ENCODE measurements at regions not wholly inside any gene's neighbourhood (a gene's known extent, or its start where the extent isn't known, plus 50 kb on each side); places are given as distances from the start of the nearest gene placed in this dataset.

GRCh38 chr10:111222961-111223360 lies 146.1 kb downstream of the ADRA2A start:
- peaks cover 0 to 5% (median 0%) of the 10 kb centered on the region in 3 experiments; a peak in 1 of 7 replicates for H3K36me3 Mint-ChIP-seq (ENCODE audit: insufficient read depth in 1 of 3, low read depth in 3 of 3)
- no peak overlapping the region for H3K4ac ChIP-seq (ENCODE audit: low read depth, low read length)
- H4K5ac ChIP-seq (ENCODE audit: insufficient read length, low read depth, low read length): no peak overlapping the region
- H2AFZ ChIP-seq (ENCODE audit: low read length): no peak overlapping the region
- H3K4me1 Mint-ChIP-seq: peaks cover 7 to 8% of the 10 kb centered on the region in 2 experiments
- no CpG with 5 or more reads among the region's 4 CpGs for WGBS (ENCODE audit: extremely low coverage, insufficient read length, low lambda C conversion rate)
- no peak overlapping the region for H3K4me3 Mint-ChIP-seq
- H2BK20ac ChIP-seq (ENCODE audit: low read depth, low read length, poor library complexity, severe bottlenecking): no peak overlapping the region
- H2BK15ac ChIP-seq (ENCODE audit: low read depth, low read length): no peak overlapping the region
- H3K9ac ChIP-seq (ENCODE audit: extremely low read depth, insufficient read length, low read length): no peak overlapping the region
- H3K14ac ChIP-seq (ENCODE audit: insufficient read depth, low read length): no peak overlapping the region
- no peak overlapping the region for H2BK120ac ChIP-seq (ENCODE audit: low read depth, low read length, poor library complexity, severe bottlenecking)
- H4K8ac ChIP-seq (replicated peaks; ENCODE audit: insufficient read length, low read depth, low read length): no peak overlapping the region
- H3T11ph ChIP-seq (ENCODE audit: low read length): no peak overlapping the region
- peaks cover 5 to 15% of the 10 kb centered on the region in 2 experiments; a peak in 4 of 5 replicates for H3K9me3 Mint-ChIP-seq
- H3K27ac Mint-ChIP-seq: no peak overlapping the region
- H3K27me3 ChIP-seq (ENCODE audit: insufficient read depth, low read length): no peaks in the 10 kb centered on the region
- no peak overlapping the region for H3K56ac ChIP-seq (ENCODE audit: insufficient read length, low read depth, low read length)
- H3K4me2 ChIP-seq (ENCODE audit: insufficient read depth, insufficient read length, low read length): no peak overlapping the region
- peaks cover 10% of the 10 kb centered on the region for H3K27me3 Mint-ChIP-seq (ENCODE audit: low read depth)
- H2BK5ac ChIP-seq (ENCODE audit: insufficient read length, low read length): no peak overlapping the region
- H3K79me2 ChIP-seq (ENCODE audit: insufficient read depth, low read length): no peaks in the 10 kb centered on the region
- no peak overlapping the region for H2BK12ac ChIP-seq (ENCODE audit: insufficient read length, low read depth, low read length)
- H3K4me1 ChIP-seq (ENCODE audit: insufficient read depth, low read length): no peaks in the 10 kb centered on the region
- H4K20me1 ChIP-seq (ENCODE audit: control insufficient read depth, insufficient read depth, insufficient read length): no peaks in the 10 kb centered on the region
- H3K23me2 ChIP-seq (ENCODE audit: insufficient read length, low read depth, low read length, poor library complexity, severe bottlenecking): no peaks in the 10 kb centered on the region
- no peak overlapping the region for H3K23ac ChIP-seq (ENCODE audit: insufficient read length, low read depth, low read length)
- H3K27ac ChIP-seq (ENCODE audit: insufficient read length, low read depth, low read length): no peak overlapping the region
- no peaks in the 10 kb centered on the region for H3K79me1 ChIP-seq (ENCODE audit: insufficient read depth, low read depth, low read length, poor library complexity, severe bottlenecking)
- no peaks in the 10 kb centered on the region for H3K9me3 ChIP-seq (ENCODE audit: control insufficient read depth, low read depth, low read length)
- DNase-seq: no peak
- no peak overlapping the region for H4K91ac ChIP-seq (ENCODE audit: insufficient read length, low read depth, low read length)
- no peak for TF ChIP-seq CTCF (conservative IDR thresholded peaks at IDR 0.05)
- no peak overlapping the region for H3K18ac ChIP-seq (ENCODE audit: insufficient read length, low read depth, low read length)
- H2AK5ac ChIP-seq (ENCODE audit: insufficient read length, low read length): no peak overlapping the region
